Neural cell (in vitro differentiated cells): ENCODE measurements at regions not wholly inside any gene's neighbourhood (a gene's known extent, or its start where the extent isn't known, plus 50 kb on each side); places are given as distances from the start of the nearest gene placed in this dataset.

Source experiments
- H2AFZ ChIP-seq: fragments of 200-600, 300-800 bp; sonication (generic), shearing (Covaris generic); 2 replicates; pipeline ENCODE4 v1.6.0; 2014; ENCODE audit warnings: low read depth, mild to moderate bottlenecking, antibody characterized with exemption, low read length, moderate library complexity
- H3F3A ChIP-seq: fragments of 200-600 bp; shearing (Covaris generic); 2 replicates; pipeline ENCODE4 v1.6.1; 2016; ENCODE audit warnings: mild to moderate bottlenecking, moderate library complexity, mixed read lengths, antibody characterized with exemption, low read length; ENCODE audit not compliant: insufficient read depth, poor library complexity, severe bottlenecking
- H3K27ac ChIP-seq: fragments of 200-600, 300-800 bp; sonication (generic), shearing (Covaris generic); 2 replicates; pipeline ENCODE4 v1.5.1; 2014; ENCODE audit warnings: mild to moderate bottlenecking, low read length, moderate library complexity
- H3K27me3 ChIP-seq: fragments of 300-800, 200-600 bp; sonication (generic), shearing (Covaris generic); 2 replicates; pipeline ENCODE4 v1.6.0; 2014; ENCODE audit warnings: mild to moderate bottlenecking, low read depth, low read length, moderate library complexity; ENCODE audit not compliant: insufficient read depth
- H3K36me3 ChIP-seq: fragments of 300-800, 200-600 bp; sonication (generic), shearing (Covaris generic); 2 replicates; pipeline ENCODE4 v1.5.1; 2014; ENCODE audit warnings: mild to moderate bottlenecking, antibody characterized with exemption, low read length, moderate library complexity; ENCODE audit not compliant: insufficient read depth
- H3K4me2 ChIP-seq: fragments of 300-800, 200-600 bp; sonication (generic), shearing (Covaris generic); 2 replicates; pipeline ENCODE4 v1.6.0; 2014; ENCODE audit warnings: mild to moderate bottlenecking, low read length
- H3K4me3 ChIP-seq: fragments of 300-800, 200-600 bp; sonication (generic), shearing (Covaris generic); 2 replicates; pipeline ENCODE4 v1.5.1; 2014; ENCODE audit warnings: mild to moderate bottlenecking, low read length, moderate library complexity
- H3K79me2 ChIP-seq: fragments of 200-600 bp; shearing (Covaris generic); replicated peaks from 2 replicates; pipeline ENCODE4 v1.6.0; 2014; ENCODE audit warnings: mild to moderate bottlenecking, low read length, moderate library complexity; ENCODE audit not compliant: insufficient read depth
- H3K9ac ChIP-seq: fragments of 300-800, 200-600 bp; sonication (generic), shearing (Covaris generic); 2 replicates; pipeline ENCODE4 v1.6.1; 2016; ENCODE audit warnings: mild to moderate bottlenecking, low read length, mixed read lengths
- H3K9me2 ChIP-seq: fragments of 200-600 bp; shearing (Covaris generic); 2 replicates; pipeline ENCODE4 v1.6.1; 2016; ENCODE audit warnings: mild to moderate bottlenecking, low read length, mixed read lengths; ENCODE audit not compliant: insufficient read depth
- H3K9me3 ChIP-seq: fragments of 200-600, 300-800 bp; sonication (generic), shearing (Covaris generic); 2 replicates; pipeline ENCODE4 v1.6.1; 2016; ENCODE audit warnings: mild to moderate bottlenecking, mixed run types, low read length, moderate library complexity, mixed read lengths
- H4K20me1 ChIP-seq: fragments of 200-600 bp; shearing (Covaris generic); 2 replicates; pipeline ENCODE4 v1.6.1; 2016; ENCODE audit warnings: mild to moderate bottlenecking, mixed run types; ENCODE audit not compliant: insufficient read depth
- CTCF ChIP-seq: fragments of 450-650 bp; IDR thresholded peaks from 2 replicates; pipeline ENCODE4 v1.5.1; 2014; ENCODE audit warnings: antibody characterized with exemption, mild to moderate bottlenecking, moderate library complexity; ENCODE audit not compliant: poor library complexity, severe bottlenecking
- EP300 ChIP-seq: fragments of 450-650 bp; conservative IDR thresholded peaks from 2 replicates; pipeline ENCODE4 v1.6.1; 2014; ENCODE audit warnings: antibody characterized with exemption, mild to moderate bottlenecking, moderate library complexity; ENCODE audit not compliant: poor library complexity, severe bottlenecking
- EZH2 ChIP-seq: fragments of 200-600, 300-800 bp; shearing (Covaris generic), sonication (generic); IDR thresholded peaks from 2 replicates; pipeline ENCODE4 v1.6.1; 2014; ENCODE audit warnings: antibody characterized with exemption, low read length, borderline replicate concordance, mild to moderate bottlenecking; ENCODE audit not compliant: insufficient read depth, poor library complexity, severe bottlenecking
- MXI1 ChIP-seq: fragments of 450-650 bp; conservative IDR thresholded peaks from 2 replicates; pipeline ENCODE4 v1.6.1; 2014; ENCODE audit warnings: antibody characterized with exemption, mild to moderate bottlenecking; ENCODE audit not compliant: poor library complexity, severe bottlenecking
- POLR2AphosphoS5 ChIP-seq: IDR thresholded peaks from 2 replicates; pipeline ENCODE4 v1.6.1; 2012
- RAD21 ChIP-seq: fragments of 450-650 bp; conservative IDR thresholded peaks from 2 replicates; pipeline ENCODE4 v1.6.1; 2014; ENCODE audit warnings: antibody characterized with exemption, mild to moderate bottlenecking, moderate library complexity
- REST ChIP-seq: IDR thresholded peaks from 2 replicates; pipeline ENCODE4 v1.6.1; 2012; ENCODE audit warnings: borderline replicate concordance
- SMC3 ChIP-seq: fragments of 450-650 bp; conservative IDR thresholded peaks from 2 replicates; pipeline ENCODE4 v1.6.1; 2014; ENCODE audit warnings: antibody characterized with exemption, mild to moderate bottlenecking, moderate library complexity; ENCODE audit not compliant: poor library complexity
- TAF1 ChIP-seq: IDR thresholded peaks from 2 replicates; pipeline ENCODE4 v1.6.1; 2012; ENCODE audit warnings: low read depth

GRCh38 chr2:18498531-18498930 is 61.9 kb downstream of the RDH14 start:
- Histone ChIP-seq H3K27me3 (no peaks in the 10 kb centered on the region), H3K36me3 (no peaks in the 10 kb centered on the region), H3K4me3 (no peak overlapping the region), H3K9me2 (no peaks in the 10 kb centered on the region), H2AFZ (no peak overlapping the region), H3K4me2 (no peak overlapping the region), H3K79me2 (no peaks in the 10 kb centered on the region), H3K9me3 (no peaks in the 10 kb centered on the region), H3K9ac (no peak overlapping the region), H3K27ac (no peak overlapping the region), H4K20me1 (no peaks in the 10 kb centered on the region), H3F3A (no peaks in the 10 kb centered on the region)
- TF ChIP-seq CTCF (no peak), RAD21 (no peak), EP300 (no peak), EZH2 (no peak)

GRCh38 chr2:18496516-18496915 is 63.9 kb downstream of the RDH14 start:
- H3K9me2 ChIP-seq, result no peaks in the 10 kb centered on the region
- H3K27ac ChIP-seq, result no peak overlapping the region
- TF ChIP-seq RAD21 (no peak), REST (no peak), CTCF (no peak), TAF1 (no peak), EP300 (no peak), SMC3 (no peak), MXI1 (no peak), POLR2AphosphoS5 (no peak), EZH2 (no peak)

More at GRCh38 chr2:18496516-18496915, 63.9 kb downstream of the RDH14 start:
- H4K20me1 ChIP-seq, result no peaks in the 10 kb centered on the region
- no peaks in the 10 kb centered on the region for H3K36me3 ChIP-seq
- H3K9me3 ChIP-seq, result no peaks in the 10 kb centered on the region
- H3F3A ChIP-seq, result no peaks in the 10 kb centered on the region
- H2AFZ ChIP-seq, result no peak overlapping the region
- no peaks in the 10 kb centered on the region for H3K27me3 ChIP-seq
- no peak overlapping the region for H3K4me3 ChIP-seq
- no peak overlapping the region for H3K9ac ChIP-seq
- no peak overlapping the region for H3K4me2 ChIP-seq
- H3K79me2 ChIP-seq, result no peaks in the 10 kb centered on the region
